GM23338 (cell line): ENCODE measurements at regions not wholly inside any gene's neighbourhood (a gene's known extent, or its start where the extent isn't known, plus 50 kb on each side); places are given as distances from the start of the nearest gene placed in this dataset.

Experiments used
- ATAC-seq: fragments of 200-7000 bp; cut with Tn5 transposase; 3 replicates; pipeline ENCODE4 v1.9.1; 2020
- DNase-seq: peaks from one replicate; pipeline ENCODE4 v3.0.0-alpha.2; 2015; ENCODE audit warnings: low spot score
- H2AFZ ChIP-seq: fragments of 200-600 bp; sonication (generic); 2 replicates; pipeline ENCODE4 v1.8.0; 2016; ENCODE audit warnings: antibody characterized with exemption, mild to moderate bottlenecking, moderate library complexity
- H3F3A ChIP-seq: fragments of 200-600 bp; sonication (generic); replicated peaks from 2 replicates; pipeline ENCODE4 v1.8.0; 2017; ENCODE audit warnings: antibody characterized with exemption, mixed run types, low read depth
- H3K27ac ChIP-seq: fragments of 200-600 bp; sonication (generic); 2 replicates; pipeline ENCODE4 v1.6.1; 2016; ENCODE audit warnings: low read depth
- H3K27me3 ChIP-seq: fragments of 200-600 bp; sonication (generic); 2 replicates; pipeline ENCODE4 v1.8.0; 2016; ENCODE audit warnings: mild to moderate bottlenecking, mixed run types, moderate library complexity; ENCODE audit not compliant: insufficient read depth
- H3K36me3 ChIP-seq: fragments of 200-600 bp; sonication (generic); 2 replicates; pipeline ENCODE4 v1.8.0; 2016; ENCODE audit warnings: mild to moderate bottlenecking; ENCODE audit not compliant: insufficient read depth
- H3K4me1 ChIP-seq: fragments of 200-600 bp; sonication (generic); 2 replicates; pipeline ENCODE4 v1.8.0; 2016; ENCODE audit warnings: mild to moderate bottlenecking, moderate library complexity; ENCODE audit not compliant: insufficient read depth
- H3K4me2 ChIP-seq: fragments of 200-600 bp; sonication (generic); 2 replicates; pipeline ENCODE4 v1.7.1; 2017; ENCODE audit warnings: mixed run types
- H3K4me3 ChIP-seq: fragments of 200-600 bp; sonication (generic); 2 replicates; pipeline ENCODE4 v1.6.1; 2016; ENCODE audit warnings: mixed run types
- H3K79me2 ChIP-seq: fragments of 200-600 bp; sonication (generic); replicated peaks from 2 replicates; pipeline ENCODE4 v1.8.0; 2017; ENCODE audit warnings: mild to moderate bottlenecking; ENCODE audit not compliant: insufficient read depth
- H3K9me2 ChIP-seq: fragments of 200-600 bp; sonication (generic); 2 replicates; pipeline ENCODE4 v1.8.0; 2017; ENCODE audit not compliant: insufficient read depth
- H4K20me1 ChIP-seq: fragments of 200-600 bp; sonication (generic); replicated peaks from 2 replicates; pipeline ENCODE4 v1.8.0; 2017; ENCODE audit warnings: mild to moderate bottlenecking; ENCODE audit not compliant: insufficient read depth
- H3K27ac Mint-ChIP-seq: 2 replicates; pipeline ENCODE4 v1.8.0; 2020; ENCODE audit warnings: inconsistent platforms, mild to moderate bottlenecking, moderate library complexity, mixed read lengths
- H3K27me3 Mint-ChIP-seq: 3 replicates; pipeline ENCODE4 v1.8.0; 2022; ENCODE audit warnings: low read depth, mild to moderate bottlenecking, moderate library complexity, mixed read lengths, inconsistent platforms; ENCODE audit not compliant: insufficient read depth, poor library complexity
- H3K36me3 Mint-ChIP-seq: 3 replicates; pipeline ENCODE4 v1.8.0; 2021; ENCODE audit warnings: low read depth, mild to moderate bottlenecking, inconsistent platforms, moderate library complexity, mixed read lengths
- H3K4me1 Mint-ChIP-seq: 3 replicates; pipeline ENCODE4 v1.8.0; 2020; ENCODE audit warnings: mild to moderate bottlenecking, inconsistent platforms, mixed read lengths
- H3K4me3 Mint-ChIP-seq: 3 replicates; pipeline ENCODE4 v1.8.0; 2021; ENCODE audit warnings: moderate library complexity, mild to moderate bottlenecking, inconsistent platforms, mixed read lengths
- H3K9me3 Mint-ChIP-seq: 3 replicates; pipeline ENCODE4 v1.8.0; 2020; ENCODE audit warnings: moderate library complexity, mild to moderate bottlenecking, inconsistent platforms, mixed read lengths
- CREB1 ChIP-seq: fragments of 250-450 bp; sonication (Bioruptor Pico); IDR thresholded peaks from 2 replicates; pipeline ENCODE4 v1.5.0; 2020; ENCODE audit warnings: low read depth, mild to moderate bottlenecking, moderate library complexity
- POLR2AphosphoS5 ChIP-seq: IDR thresholded peaks from 2 replicates; pipeline ENCODE4 v1.6.1; 2016; ENCODE audit warnings: antibody characterized with exemption, low read depth
- STAT1 ChIP-seq: IDR thresholded peaks from one replicate; pipeline ENCODE4 v1.6.1; 2016; ENCODE audit warnings: antibody characterized with exemption; ENCODE audit not compliant: unreplicated experiment
- ZNF114 ChIP-seq: fragments of 250-450 bp; sonication (Bioruptor Pico); IDR thresholded peaks from 2 replicates; pipeline ENCODE4 v1.5.0; 2020; ENCODE audit warnings: mild to moderate bottlenecking, moderate library complexity
- ZNF331 ChIP-seq: fragments of 250-450 bp; sonication (Bioruptor Pico); IDR thresholded peaks from 2 replicates; pipeline ENCODE4 v1.5.0; 2020; ENCODE audit warnings: low read depth, mild to moderate bottlenecking, moderate library complexity
- ZNF462 ChIP-seq: fragments of 250-450 bp; sonication (Bioruptor Pico); IDR thresholded peaks from 2 replicates; pipeline ENCODE4 v1.5.0; 2020; ENCODE audit warnings: mild to moderate bottlenecking, moderate library complexity
- TF ChIP-seq, protein P1 (sequence below): IDR thresholded peaks from one replicate; pipeline ENCODE4 v1.6.1; 2018; ENCODE audit warnings: antibody characterized with exemption; ENCODE audit not compliant: unreplicated experiment

DNA sequence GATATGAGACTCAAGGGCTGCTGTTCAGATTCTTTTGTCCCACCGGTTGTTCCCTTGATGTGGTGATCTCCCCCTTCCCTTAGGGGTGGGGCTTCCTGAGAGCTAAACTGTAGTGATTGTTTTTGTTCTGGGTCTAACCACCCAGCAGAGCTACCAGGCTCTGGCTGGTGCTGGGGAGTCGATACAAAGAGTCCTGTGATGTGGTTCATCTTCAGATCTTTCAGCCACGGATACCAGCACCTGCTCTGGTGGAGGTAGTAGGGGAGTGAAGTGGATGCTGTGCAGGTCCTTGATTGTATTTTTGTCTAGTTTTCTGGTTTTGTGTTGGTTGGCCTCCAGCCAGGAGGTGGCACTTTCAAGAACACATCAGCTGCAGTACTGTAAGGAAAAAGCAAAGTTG lies 801.6 kb downstream of the EPHA7 start (continued):
- TF ChIP-seq ZNF462 (CRISPR knock-in tag) (no peak), STAT1 (no peak)

- Mint-ChIP-seq H3K36me3 (no peaks in the 10 kb centered on the region), H3K4me3 (no peak overlapping the region), H3K27ac (no peak overlapping the region), H3K9me3 (peaks cover 5% of the 10 kb centered on the region; the same call in 1 of the 3 replicates), H3K27me3 (no peaks in the 10 kb centered on the region), H3K4me1 (peaks cover 2% of the 10 kb centered on the region; the same call in 2 of the 3 replicates)
- Histone ChIP-seq H3F3A (no peaks in the 10 kb centered on the region), H3K36me3 (no peaks in the 10 kb centered on the region), H3K4me2 (no peak overlapping the region), H2AFZ (no peak overlapping the region), H3K79me2 (no peaks in the 10 kb centered on the region), H3K4me3 (no peak overlapping the region), H3K9me2 (no peaks in the 10 kb centered on the region), H3K4me1 (no peaks in the 10 kb centered on the region), H4K20me1 (no peaks in the 10 kb centered on the region), H3K27ac (no peak overlapping the region), H3K27me3 (no peaks in the 10 kb centered on the region)
- DNase-seq = no peak
- ATAC-seq = no peak
- TF ChIP-seq ZNF114 (CRISPR knock-in tag) (no peak), ZNF331 (CRISPR knock-in tag) (no peak), POLR2AphosphoS5 (no peak), ZNF462 (CRISPR knock-in tag) (no peak), CREB1 (CRISPR knock-in tag) (no peak)
- TF ChIP-seq, protein P1, sequence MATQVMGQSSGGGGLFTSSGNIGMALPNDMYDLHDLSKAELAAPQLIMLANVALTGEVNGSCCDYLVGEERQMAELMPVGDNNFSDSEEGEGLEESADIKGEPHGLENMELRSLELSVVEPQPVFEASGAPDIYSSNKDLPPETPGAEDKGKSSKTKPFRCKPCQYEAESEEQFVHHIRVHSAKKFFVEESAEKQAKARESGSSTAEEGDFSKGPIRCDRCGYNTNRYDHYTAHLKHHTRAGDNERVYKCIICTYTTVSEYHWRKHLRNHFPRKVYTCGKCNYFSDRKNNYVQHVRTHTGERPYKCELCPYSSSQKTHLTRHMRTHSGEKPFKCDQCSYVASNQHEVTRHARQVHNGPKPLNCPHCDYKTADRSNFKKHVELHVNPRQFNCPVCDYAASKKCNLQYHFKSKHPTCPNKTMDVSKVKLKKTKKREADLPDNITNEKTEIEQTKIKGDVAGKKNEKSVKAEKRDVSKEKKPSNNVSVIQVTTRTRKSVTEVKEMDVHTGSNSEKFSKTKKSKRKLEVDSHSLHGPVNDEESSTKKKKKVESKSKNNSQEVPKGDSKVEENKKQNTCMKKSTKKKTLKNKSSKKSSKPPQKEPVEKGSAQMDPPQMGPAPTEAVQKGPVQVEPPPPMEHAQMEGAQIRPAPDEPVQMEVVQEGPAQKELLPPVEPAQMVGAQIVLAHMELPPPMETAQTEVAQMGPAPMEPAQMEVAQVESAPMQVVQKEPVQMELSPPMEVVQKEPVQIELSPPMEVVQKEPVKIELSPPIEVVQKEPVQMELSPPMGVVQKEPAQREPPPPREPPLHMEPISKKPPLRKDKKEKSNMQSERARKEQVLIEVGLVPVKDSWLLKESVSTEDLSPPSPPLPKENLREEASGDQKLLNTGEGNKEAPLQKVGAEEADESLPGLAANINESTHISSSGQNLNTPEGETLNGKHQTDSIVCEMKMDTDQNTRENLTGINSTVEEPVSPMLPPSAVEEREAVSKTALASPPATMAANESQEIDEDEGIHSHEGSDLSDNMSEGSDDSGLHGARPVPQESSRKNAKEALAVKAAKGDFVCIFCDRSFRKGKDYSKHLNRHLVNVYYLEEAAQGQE = no peak
These were observed 810.6 kb downstream of the EPHA7 start for GRCh38 chr6:92608751-92609150.
